GM10266 (cell line): ENCODE measurements at regions not wholly inside any gene's neighbourhood (a gene's known extent, or its start where the extent isn't known, plus 50 kb on each side); places are given as distances from the start of the nearest gene placed in this dataset.
"Not testable (repeated sequence)": the region's sequence is repeated elsewhere in the genome, so short reads cannot be mapped to it uniquely, and the experiment has no call there.

Experiments used
- DNase-seq: peaks from one replicate; pipeline ENCODE4 v3.0.0; 2012; ENCODE audit errors: extremely low spot score
- CTCF ChIP-seq: IDR thresholded peaks from 2 replicates; pipeline ENCODE4 v1.5.1; 2012; ENCODE audit warnings: mild to moderate bottlenecking, low read depth; ENCODE audit not compliant: control insufficient read depth, insufficient read depth; ENCODE audit errors: missing control alignments

- TF ChIP-seq CTCF, result no peak
- DNase-seq, result no peak
These were observed 308.0 kb upstream of the KCND2 start for GRCh38 chr7:119964788-119965542.

GRCh38 chr7:119967221-119967620, 305.8 kb upstream of the KCND2 start:
- TF ChIP-seq CTCF, result no peak
- no peak for DNase-seq

- DNase-seq, result not testable (repeated sequence)
These were observed 304.6 kb upstream of the KCND2 start for GRCh38 chr7:119968411-119968810.

GRCh38 chr7:119969054-119969453, 303.9 kb upstream of the KCND2 start:
- TF ChIP-seq CTCF, result no peak
- DNase-seq, result no peak

- no peak for TF ChIP-seq CTCF
- no peak for DNase-seq
These were observed 303.2 kb upstream of the KCND2 start for GRCh38 chr7:119969763-119970162.

- DNase-seq, result no peak
- TF ChIP-seq CTCF, result no peak
These were observed 298.0 kb upstream of the KCND2 start for GRCh38 chr7:119974972-119975371.

GRCh38 chr7:119982884-119983283, 290.1 kb upstream of the KCND2 start:
- no peak for TF ChIP-seq CTCF
- no peak for DNase-seq

- no peak for TF ChIP-seq CTCF
- no peak for DNase-seq
These were observed 289.5 kb upstream of the KCND2 start for GRCh38 chr7:119983468-119983867.
